Osteoblast (primary cell): ENCODE measurements at regions not wholly inside any gene's neighbourhood (a gene's known extent, or its start where the extent isn't known, plus 50 kb on each side); places are given as distances from the start of the nearest gene placed in this dataset.

Experiments used
- DNase-seq: peaks from one replicate; pipeline ENCODE4 v3.0.0; 2011; ENCODE audit warnings: low spot score, mixed read lengths; ENCODE audit not compliant: insufficient read length; ENCODE audit errors: missing footprints
- H2AFZ ChIP-seq: 2 replicates; pipeline ENCODE4 v1.6.0; 2011; ENCODE audit warnings: mild to moderate bottlenecking, low read length
- H3K27ac ChIP-seq: 2 replicates; pipeline ENCODE4 v1.5.1; 2011; ENCODE audit warnings: mild to moderate bottlenecking, low read depth, low read length, moderate library complexity
- H3K27me3 ChIP-seq: 2 replicates; pipeline ENCODE4 v1.6.0; 2012; ENCODE audit warnings: mild to moderate bottlenecking, control low read depth, inconsistent platforms, low read length, moderate library complexity; ENCODE audit not compliant: insufficient read depth
- H3K36me3 ChIP-seq: 2 replicates; pipeline ENCODE4 v1.5.1; 2011; ENCODE audit warnings: mild to moderate bottlenecking, low read length, control low read depth, moderate library complexity; ENCODE audit not compliant: insufficient read depth
- H3K4me1 ChIP-seq: 2 replicates; pipeline ENCODE4 v1.5.1; 2011; ENCODE audit warnings: mild to moderate bottlenecking, low read length, control low read depth, moderate library complexity; ENCODE audit not compliant: insufficient read depth
- H3K4me2 ChIP-seq: 2 replicates; pipeline ENCODE4 v1.6.0; 2011; ENCODE audit warnings: mild to moderate bottlenecking, low read length; ENCODE audit not compliant: insufficient read depth
- H3K4me3 ChIP-seq: fragments of 200-600 bp; sonication (generic); 3 replicates; pipeline ENCODE4 v1.5.1; 2012; ENCODE audit warnings: mild to moderate bottlenecking, low read length, inconsistent platforms; ENCODE audit not compliant: insufficient read depth
- H3K79me2 ChIP-seq: 2 replicates; pipeline ENCODE4 v1.6.0; 2012; ENCODE audit warnings: mild to moderate bottlenecking, low read length, control low read depth, inconsistent platforms; ENCODE audit not compliant: insufficient read depth
- H3K9me3 ChIP-seq: 2 replicates; pipeline ENCODE4 v1.5.1; 2011; ENCODE audit warnings: low read depth, low read length, control low read depth
- H4K20me1 ChIP-seq: 2 replicates; pipeline ENCODE4 v1.6.0; 2012; ENCODE audit warnings: mild to moderate bottlenecking, low read length, control low read depth; ENCODE audit not compliant: insufficient read depth
- TF ChIP-seq, protein P1 (sequence below): IDR thresholded peaks from 2 replicates; pipeline ENCODE4 v1.5.1; 2011; ENCODE audit warnings: mild to moderate bottlenecking, low read depth, low read length, moderate library complexity; ENCODE audit errors: extremely low read depth

GRCh38 chr11:105232021-105232420 lies 92.5 kb upstream of the CARD18 start:
- no peak for DNase-seq
- Histone ChIP-seq H3K27ac (no peak overlapping the region), H3K4me1 (peaks cover 9% of the 10 kb centered on the region), H2AFZ (no peak overlapping the region), H3K4me3 (no peak overlapping the region), H3K4me2 (no peak overlapping the region), H3K36me3 (no peaks in the 10 kb centered on the region), H3K27me3 (no peaks in the 10 kb centered on the region), H3K9me3 (no peaks in the 10 kb centered on the region), H3K79me2 (no peaks in the 10 kb centered on the region), H4K20me1 (no peaks in the 10 kb centered on the region)
- TF ChIP-seq, protein P1, sequence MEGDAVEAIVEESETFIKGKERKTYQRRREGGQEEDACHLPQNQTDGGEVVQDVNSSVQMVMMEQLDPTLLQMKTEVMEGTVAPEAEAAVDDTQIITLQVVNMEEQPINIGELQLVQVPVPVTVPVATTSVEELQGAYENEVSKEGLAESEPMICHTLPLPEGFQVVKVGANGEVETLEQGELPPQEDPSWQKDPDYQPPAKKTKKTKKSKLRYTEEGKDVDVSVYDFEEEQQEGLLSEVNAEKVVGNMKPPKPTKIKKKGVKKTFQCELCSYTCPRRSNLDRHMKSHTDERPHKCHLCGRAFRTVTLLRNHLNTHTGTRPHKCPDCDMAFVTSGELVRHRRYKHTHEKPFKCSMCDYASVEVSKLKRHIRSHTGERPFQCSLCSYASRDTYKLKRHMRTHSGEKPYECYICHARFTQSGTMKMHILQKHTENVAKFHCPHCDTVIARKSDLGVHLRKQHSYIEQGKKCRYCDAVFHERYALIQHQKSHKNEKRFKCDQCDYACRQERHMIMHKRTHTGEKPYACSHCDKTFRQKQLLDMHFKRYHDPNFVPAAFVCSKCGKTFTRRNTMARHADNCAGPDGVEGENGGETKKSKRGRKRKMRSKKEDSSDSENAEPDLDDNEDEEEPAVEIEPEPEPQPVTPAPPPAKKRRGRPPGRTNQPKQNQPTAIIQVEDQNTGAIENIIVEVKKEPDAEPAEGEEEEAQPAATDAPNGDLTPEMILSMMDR, result no peak

- Histone ChIP-seq H3K4me3 (no peak overlapping the region), H4K20me1 (no peaks in the 10 kb centered on the region), H3K27me3 (no peaks in the 10 kb centered on the region), H3K79me2 (no peaks in the 10 kb centered on the region), H3K4me1 (peaks cover 7% of the 10 kb centered on the region), H3K36me3 (no peaks in the 10 kb centered on the region), H3K27ac (no peak overlapping the region), H3K4me2 (no peak overlapping the region), H2AFZ (no peak overlapping the region), H3K9me3 (no peaks in the 10 kb centered on the region)
- no peak for DNase-seq
- TF ChIP-seq, protein P1, result no peak
Observed at GRCh38 chr11:105230586-105230985, 91.0 kb upstream of the CARD18 start.

DNA sequence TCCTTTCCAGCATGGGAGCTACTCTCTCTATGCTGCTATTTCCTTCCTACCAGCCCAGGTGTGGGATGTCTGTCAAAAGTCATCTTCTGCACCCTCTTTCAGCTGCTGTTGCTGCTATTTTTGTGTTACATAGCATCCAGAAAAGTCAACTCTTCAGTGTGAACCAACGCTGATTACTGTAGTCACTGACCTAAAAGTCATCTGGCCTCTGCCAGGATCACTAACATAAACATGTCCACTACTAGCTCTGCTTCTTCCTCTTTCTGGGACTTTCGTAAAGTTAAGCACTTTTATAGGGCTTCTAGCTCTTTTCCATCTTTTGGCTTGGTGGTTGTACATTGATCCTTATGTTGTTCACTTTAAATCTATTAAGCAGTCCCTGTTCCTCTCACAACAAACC lies 90.2 kb upstream of the CARD18 start:
- DNase-seq, result no peak
- peaks cover 7% of the 10 kb centered on the region for H3K4me1 ChIP-seq
- TF ChIP-seq, protein P1, result no peak
- H2AFZ ChIP-seq, result peak overlapping the region; percentile 17
- no peak overlapping the region for H3K4me3 ChIP-seq
- H3K9me3 ChIP-seq, result no peaks in the 10 kb centered on the region
- H4K20me1 ChIP-seq, result no peaks in the 10 kb centered on the region
- H3K4me2 ChIP-seq, result no peak overlapping the region
- H3K27ac ChIP-seq, result no peak overlapping the region
- H3K79me2 ChIP-seq, result no peaks in the 10 kb centered on the region
- no peaks in the 10 kb centered on the region for H3K36me3 ChIP-seq
- no peaks in the 10 kb centered on the region for H3K27me3 ChIP-seq

DNA sequence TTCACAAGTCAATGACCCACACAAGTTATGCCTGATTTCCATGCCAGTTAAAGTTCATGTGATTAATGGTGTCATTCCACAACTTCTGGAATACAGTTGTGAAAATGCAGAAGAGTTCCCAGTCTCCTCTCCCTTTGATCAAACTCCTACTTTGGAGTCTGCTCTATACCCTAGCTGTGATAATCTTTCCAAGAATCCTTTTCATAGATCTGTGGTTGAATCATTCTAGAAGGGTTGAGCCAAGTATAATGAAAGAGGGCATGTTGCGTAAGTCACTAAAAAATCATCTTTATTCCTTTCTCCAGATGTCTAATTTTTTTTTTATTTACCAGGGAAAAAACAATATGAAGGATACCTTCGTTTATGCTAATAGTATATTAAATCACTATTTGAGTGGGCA lies 89.7 kb upstream of the CARD18 start:
- no peaks in the 10 kb centered on the region for H3K9me3 ChIP-seq
- H3K4me3 ChIP-seq, result no peak overlapping the region
- H2AFZ ChIP-seq, result no peak overlapping the region
- no peaks in the 10 kb centered on the region for H4K20me1 ChIP-seq
- no peak overlapping the region for H3K4me2 ChIP-seq
- TF ChIP-seq, protein P1, result no peak
- H3K79me2 ChIP-seq, result no peaks in the 10 kb centered on the region
- no peak for DNase-seq
- H3K36me3 ChIP-seq, result no peaks in the 10 kb centered on the region
- H3K27ac ChIP-seq, result no peak overlapping the region
- H3K27me3 ChIP-seq, result no peaks in the 10 kb centered on the region
- peaks cover 7% of the 10 kb centered on the region for H3K4me1 ChIP-seq
